K562 (cell line): ENCODE measurements at regions not wholly inside any gene's neighbourhood (a gene's known extent, or its start where the extent isn't known, plus 50 kb on each side); places are given as distances from the start of the nearest gene placed in this dataset.

Experiments used
- ATAC-seq: fragments of 200-7000 bp; cut with Tn5 transposase; 3 replicates; pipeline ENCODE4 v1.9.1; 2020; ENCODE audit warnings: moderate library complexity
- BruUV-seq: library from RNA; stranded (reverse); fragments of 400-500 nt; replicated peaks from 2 replicates; lab custom pipeline; 2021; lab: Mats Ljungman, UMichigan
- CTCF ChIA-PET: fragments of 300-600 bp; formaldehyde crosslinking; extraction: SDS; loops from one replicate; lab custom pipeline; 2021; ENCODE audit warnings: low intra/inter-chr PET ratio; lab: Yijun Ruan, JAX
- POLR2A ChIA-PET: fragments of 300-600, 350-650 bp; sonication (Branson Sonifier 250); formaldehyde crosslinking; extraction: SDS; loops from one replicate; lab custom pipeline; 2021; ENCODE audit warnings: antibody characterized with exemption, inconsistent platforms; lab: Yijun Ruan, JAX
- DNase-seq, 4 experiments: peaks; one replicate each; pipeline versions ENCODE4 v3.0.0 to v3.0.0-alpha.2; 2011 to 2018; ENCODE audit warnings: low spot score in 3 of 4, mixed read lengths in 3 of 4; ENCODE audit errors: extremely low read depth in 1 of 4
- FAIRE-seq: peaks from 2 replicates; lab custom pipeline; 2011; peaks lifted over from hg19 to GRCh38; lab: Jason Lieb, UNC
- H2AFZ ChIP-seq: 2 replicates; pipeline ENCODE4 v1.6.0; 2011; ENCODE audit warnings: low read depth, low read length, control low read depth, inconsistent platforms
- H3K27ac ChIP-seq: fragments of 200-600 bp; 3 replicates; pipeline ENCODE4 v1.8.0; 2011; ENCODE audit warnings: low read depth, mild to moderate bottlenecking, control low read depth, inconsistent platforms, low read length, moderate library complexity, mixed read lengths; ENCODE audit errors: extremely low read depth
- H3K27me3 ChIP-seq, 2 experiments: fragments of 300-600 bp in 1 of 2; 2 replicates in 1 of 2; 3 replicates in 1 of 2; pipeline versions ENCODE4 v1.6.0 to v1.8.0; 2011; ENCODE audit warnings: inconsistent platforms in 2 of 2, low read length in 2 of 2, mild to moderate bottlenecking in 1 of 2, mixed read lengths in 1 of 2, moderate library complexity in 1 of 2; ENCODE audit not compliant: control insufficient read depth in 2 of 2, insufficient read depth in 2 of 2
- H3K36me3 ChIP-seq: fragments of 300-600 bp; 3 replicates; pipeline ENCODE4 v1.8.0; 2011; ENCODE audit warnings: mild to moderate bottlenecking, low read length, inconsistent platforms; ENCODE audit not compliant: control insufficient read depth, insufficient read depth
- H3K4me1 ChIP-seq, 2 experiments: fragments of 200-600 bp in 1 of 2; replicated peaks in 1 of 2; 2 replicates in 1 of 2; 3 replicates in 1 of 2; pipeline versions ENCODE4 v1.5.1 to v1.8.0; 2011; ENCODE audit warnings: inconsistent platforms in 2 of 2, low read length in 2 of 2, mild to moderate bottlenecking in 1 of 2, mixed read lengths in 1 of 2, moderate library complexity in 1 of 2; ENCODE audit not compliant: control insufficient read depth in 2 of 2, insufficient read depth in 2 of 2
- H3K4me2 ChIP-seq: 2 replicates; pipeline ENCODE4 v1.6.1; 2011; ENCODE audit warnings: low read length, control low read depth, inconsistent platforms, mixed read lengths; ENCODE audit not compliant: insufficient read depth
- H3K4me3 ChIP-seq: fragments of 200-600 bp; sonication (generic), shearing (Covaris generic); 2 replicates; pipeline ENCODE4 v1.5.1; 2016; ENCODE audit warnings: control low read depth, inconsistent platforms
- H3K79me2 ChIP-seq: fragments of 200-600 bp; 3 replicates; pipeline ENCODE4 v1.8.0; 2011; ENCODE audit warnings: low read length, inconsistent platforms; ENCODE audit not compliant: control insufficient read depth, insufficient read depth
- H3K9ac ChIP-seq, 2 experiments: 2 replicates each; pipeline versions ENCODE4 v1.6.0 to v1.6.1; 2011; ENCODE audit warnings: low read depth in 2 of 2, low read length in 2 of 2, control low read depth in 1 of 2, inconsistent platforms in 1 of 2, mild to moderate bottlenecking in 1 of 2, mixed read lengths in 1 of 2; ENCODE audit not compliant: insufficient read depth in 1 of 2
- H3K9me1 ChIP-seq: one replicate; pipeline ENCODE4 v1.6.0; 2011; ENCODE audit warnings: inconsistent platforms, mild to moderate bottlenecking, low read length, moderate library complexity; ENCODE audit not compliant: control insufficient read depth, insufficient read depth
- H3K9me3 ChIP-seq: replicated peaks from 2 replicates; pipeline ENCODE4 v1.5.1; 2011; ENCODE audit warnings: low read depth, low read length, inconsistent platforms; ENCODE audit not compliant: control insufficient read depth, insufficient read depth
- H4K20me1 ChIP-seq: replicated peaks from 2 replicates; pipeline ENCODE4 v1.6.1; 2011; ENCODE audit warnings: low read length, inconsistent platforms, mixed read lengths; ENCODE audit not compliant: control insufficient read depth, insufficient read depth
- ARHGAP35 ChIP-seq: fragments of 450-650 bp; IDR thresholded peaks from 2 replicates; pipeline ENCODE4 v1.6.1; 2018; ENCODE audit not compliant: partially characterized antibody
- ARID2 ChIP-seq: fragments of 450-650 bp; IDR thresholded peaks from 2 replicates; pipeline ENCODE4 v1.6.1; 2017; ENCODE audit warnings: antibody characterized with exemption, mild to moderate bottlenecking
- ATF1 ChIP-seq, 2 experiments: fragments of 450-650 bp in 1 of 2; IDR thresholded peaks; 2 replicates each; pipeline ENCODE4 v1.6.1; 2016; ENCODE audit warnings: missing compliant biosample characterization in 1 of 2, missing genetic modification characterization in 1 of 2
- BRF1 ChIP-seq: IDR thresholded peaks from 3 replicates; pipeline ENCODE4 v1.6.1; 2011; ENCODE audit warnings: borderline replicate concordance, mild to moderate bottlenecking; ENCODE audit not compliant: insufficient read length; ENCODE audit errors: extremely low read depth
- CAMTA2 ChIP-seq: fragments of 250-450 bp; sonication (Bioruptor Pico); conservative IDR thresholded peaks from 2 replicates; pipeline ENCODE4 v1.5.1; 2022
- CCAR2 ChIP-seq: fragments of 200-400 bp; formaldehyde crosslinking; IDR thresholded peaks from 2 replicates; pipeline ENCODE4 v1.6.1; 2017; ENCODE audit warnings: mild to moderate bottlenecking, low read depth, low read length
- DIDO1 ChIP-seq: fragments of 450-650 bp; IDR thresholded peaks from 2 replicates; pipeline ENCODE4 v1.6.1; 2016; ENCODE audit warnings: low read depth, missing biosample characterization, missing genetic modification characterization
- ERF ChIP-seq: fragments of 450-650 bp; formaldehyde crosslinking; IDR thresholded peaks from 2 replicates; pipeline ENCODE4 v1.4.0; 2020; ENCODE audit warnings: mild to moderate bottlenecking, mixed read lengths
- PHF8 ChIP-seq: fragments of 200-600 bp; sonication (generic); IDR thresholded peaks from 2 replicates; pipeline ENCODE4 v1.6.1; 2012; ENCODE audit warnings: mixed run types, mild to moderate bottlenecking, inconsistent platforms, low read length, moderate library complexity, borderline replicate concordance
- POLR2AphosphoS5 ChIP-seq: IDR thresholded peaks from 2 replicates; pipeline ENCODE4 v1.6.1; 2011; ENCODE audit warnings: mild to moderate bottlenecking, low read depth, low read length, moderate library complexity; ENCODE audit not compliant: control insufficient read depth, insufficient read depth
- PTRF ChIP-seq: fragments of 450-650 bp; IDR thresholded peaks from 2 replicates; pipeline ENCODE4 v1.6.1; 2016; ENCODE audit warnings: mild to moderate bottlenecking, missing genetic modification characterization, missing compliant biosample characterization
- SP2 ChIP-seq: IDR thresholded peaks from 2 replicates; pipeline ENCODE4 v1.6.1; 2011; ENCODE audit warnings: mild to moderate bottlenecking, low read depth, low read length, moderate library complexity; ENCODE audit not compliant: poor library complexity, severe bottlenecking; ENCODE audit errors: extremely low read depth
- WHSC1 ChIP-seq: IDR thresholded peaks from one replicate; pipeline ENCODE4 v1.6.1; 2012; ENCODE audit warnings: low read length, control low read depth, inconsistent platforms
- ZNF785 ChIP-seq: fragments of 250-450 bp; sonication (Bioruptor Pico); IDR thresholded peaks from 2 replicates; pipeline ENCODE4 v1.4.0; 2020; ENCODE audit warnings: mild to moderate bottlenecking
- WGBS: fragments of 100-300 bp; shearing (Covaris generic); methylation state at CpG from one replicate; pipeline ENCODE4 v1.1.6; 2016; ENCODE audit warnings: low coverage, mixed read lengths; ENCODE audit not compliant: insufficient coverage; ENCODE audit errors: missing lambda C conversion rate; 5-methylcytosine and 5-hydroxymethylcytosine counted together
- in situ Hi-C: fragments of 300-500 bp; cut with MboI; formaldehyde crosslinking; loops from 4 replicates; pipeline ENCODE4 v1.15.0; 2018; ENCODE audit warnings: inconsistent platforms, mixed read lengths
- intact Hi-C: fragments of 100-400 bp; cut with micrococcal nuclease; formaldehyde crosslinking; loops from 2 replicates; pipeline ENCODE4 v1.14.2; 2022
- TF ChIP-seq, protein P1 (sequence below): fragments of 450-650 bp; conservative IDR thresholded peaks from 2 replicates; pipeline ENCODE4 v1.6.1; 2016; ENCODE audit warnings: missing genetic modification characterization, low read depth, mild to moderate bottlenecking, control low read depth, missing compliant biosample characterization
- TF ChIP-seq, protein P2 (sequence below): IDR thresholded peaks from 2 replicates; pipeline ENCODE4 v1.6.1; 2016; ENCODE audit warnings: missing genetic modification characterization, missing compliant biosample characterization

DNA sequence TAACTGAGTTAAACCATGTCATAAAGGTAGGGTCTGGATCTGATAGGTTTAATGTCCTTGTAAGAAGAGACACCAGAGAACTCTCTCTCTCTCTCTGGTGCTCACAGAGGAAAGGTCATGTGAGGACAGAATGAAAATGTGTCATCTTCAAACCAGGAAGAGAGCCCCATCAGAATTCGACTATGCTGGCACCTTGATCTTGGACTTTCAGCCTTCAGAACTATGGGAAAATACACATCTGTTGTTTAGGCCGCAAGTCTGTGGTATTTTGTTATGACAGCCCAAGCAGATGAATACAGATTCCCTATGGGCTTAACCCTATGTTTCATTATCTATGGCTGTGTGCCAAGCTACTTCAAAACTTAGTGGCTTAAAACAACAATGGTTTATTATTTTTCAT, 105.5 kb upstream of the DDIT4L start:
- no TSS peak for BruUV-seq
- ChIA-PET CTCF (no interaction called here), POLR2A (no interaction called here)
- Histone ChIP-seq H3K4me1 (no peaks in the 10 kb centered on the region), H3K79me2 (no peaks in the 10 kb centered on the region), H3K4me2 (no peak overlapping the region), H2AFZ (no peak overlapping the region), H3K27ac (no peak overlapping the region), H3K27me3 (no peaks in the 10 kb centered on the region), H4K20me1 (no peaks in the 10 kb centered on the region), H3K9me3 (no peaks in the 10 kb centered on the region), H3K4me3 (no peak overlapping the region), H3K9me1 (no peaks in the 10 kb centered on the region), H3K36me3 (no peaks in the 10 kb centered on the region), H3K9ac (no peak overlapping the region)
- no peak for FAIRE-seq
- no peak for DNase-seq
- no peak for ATAC-seq
- 0% methylated on average over 2 of the region's 2 CpGs for WGBS
- no peak for TF ChIP-seq POLR2AphosphoS5
- TF ChIP-seq PTRF (tag): no peak
- TF ChIP-seq DIDO1 (tag): no peak
- TF ChIP-seq ATF1 (CRISPR knock-in tag; IDR thresholded peaks at IDR 0.05): no peak
- TF ChIP-seq ATF1 (tag; IDR thresholded peaks at IDR 0.05): no peak
- TF ChIP-seq BRF1: no peak
- TF ChIP-seq ARID2: no peak
- no peak for TF ChIP-seq ZNF785
- no peak for TF ChIP-seq CAMTA2 (CRISPR knock-in tag)
- intact Hi-C loops: no loop called here
- in situ Hi-C loops: no loop called here

GRCh38 chr4:100294356-100294755, 104.1 kb upstream of the DDIT4L start:
- ATAC-seq (no peak), DNase-seq (no peak), FAIRE-seq (no peak)
- ChIA-PET CTCF (no interaction called here), POLR2A (no interaction called here)
- in situ Hi-C loops (no loop called here), intact Hi-C loops (no loop called here)
- H3K4me1 ChIP-seq: no peaks in the 10 kb centered on the region
- no peaks in the 10 kb centered on the region for H3K9me3 ChIP-seq
- H3K36me3 ChIP-seq: no peaks in the 10 kb centered on the region
- no peaks in the 10 kb centered on the region for H3K9me1 ChIP-seq
- no peak overlapping the region for H3K4me3 ChIP-seq
- no TSS peak for BruUV-seq
- whole genome bisulfite sequencing: 0% methylated on average over 1 of the region's 1 CpG
- no peak overlapping the region for H2AFZ ChIP-seq
- H3K9ac ChIP-seq: no peak overlapping the region
- H4K20me1 ChIP-seq: no peaks in the 10 kb centered on the region
- no peaks in the 10 kb centered on the region for H3K27me3 ChIP-seq
- no peaks in the 10 kb centered on the region for H3K79me2 ChIP-seq
- H3K27ac ChIP-seq: no peak overlapping the region
- no peak overlapping the region for H3K4me2 ChIP-seq
- TF ChIP-seq ARHGAP35: no peak
- TF ChIP-seq, protein P1, sequence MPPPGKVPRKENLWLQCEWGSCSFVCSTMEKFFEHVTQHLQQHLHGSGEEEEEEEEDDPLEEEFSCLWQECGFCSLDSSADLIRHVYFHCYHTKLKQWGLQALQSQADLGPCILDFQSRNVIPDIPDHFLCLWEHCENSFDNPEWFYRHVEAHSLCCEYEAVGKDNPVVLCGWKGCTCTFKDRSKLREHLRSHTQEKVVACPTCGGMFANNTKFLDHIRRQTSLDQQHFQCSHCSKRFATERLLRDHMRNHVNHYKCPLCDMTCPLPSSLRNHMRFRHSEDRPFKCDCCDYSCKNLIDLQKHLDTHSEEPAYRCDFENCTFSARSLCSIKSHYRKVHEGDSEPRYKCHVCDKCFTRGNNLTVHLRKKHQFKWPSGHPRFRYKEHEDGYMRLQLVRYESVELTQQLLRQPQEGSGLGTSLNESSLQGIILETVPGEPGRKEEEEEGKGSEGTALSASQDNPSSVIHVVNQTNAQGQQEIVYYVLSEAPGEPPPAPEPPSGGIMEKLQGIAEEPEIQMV (tag): no peak
- TF ChIP-seq ERF (CRISPR knock-in tag): no peak
- TF ChIP-seq, protein P2, sequence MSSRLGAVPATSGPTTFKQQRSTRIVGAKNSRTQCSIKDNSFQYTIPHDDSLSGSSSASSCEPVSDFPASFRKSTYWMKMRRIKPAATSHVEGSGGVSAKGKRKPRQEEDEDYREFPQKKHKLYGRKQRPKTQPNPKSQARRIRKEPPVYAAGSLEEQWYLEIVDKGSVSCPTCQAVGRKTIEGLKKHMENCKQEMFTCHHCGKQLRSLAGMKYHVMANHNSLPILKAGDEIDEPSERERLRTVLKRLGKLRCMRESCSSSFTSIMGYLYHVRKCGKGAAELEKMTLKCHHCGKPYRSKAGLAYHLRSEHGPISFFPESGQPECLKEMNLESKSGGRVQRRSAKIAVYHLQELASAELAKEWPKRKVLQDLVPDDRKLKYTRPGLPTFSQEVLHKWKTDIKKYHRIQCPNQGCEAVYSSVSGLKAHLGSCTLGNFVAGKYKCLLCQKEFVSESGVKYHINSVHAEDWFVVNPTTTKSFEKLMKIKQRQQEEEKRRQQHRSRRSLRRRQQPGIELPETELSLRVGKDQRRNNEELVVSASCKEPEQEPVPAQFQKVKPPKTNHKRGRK (tag): no peak
- TF ChIP-seq WHSC1: no peak
- TF ChIP-seq PHF8: no peak
- no peak for TF ChIP-seq CCAR2
- no peak for TF ChIP-seq SP2
